DND-41 (cell line): ENCODE measurements at regions not wholly inside any gene's neighbourhood (a gene's known extent, or its start where the extent isn't known, plus 50 kb on each side); places are given as distances from the start of the nearest gene placed in this dataset.

Experiments used
- ATAC-seq: fragments of 200-7000 bp; cut with Tn5 transposase; 3 replicates; pipeline ENCODE4 v1.9.1; 2021; ENCODE audit warnings: low read depth; ENCODE audit not compliant: insufficient read depth
- DNase-seq: peaks from one replicate; pipeline ENCODE4 v3.0.0-alpha.2; 2020
- H2AFZ ChIP-seq: 2 replicates; pipeline ENCODE4 v1.6.0; 2012; ENCODE audit warnings: low read depth, low read length
- H3K27ac ChIP-seq: 2 replicates; pipeline ENCODE4 v1.5.1; 2012; ENCODE audit warnings: low read length, inconsistent platforms
- H3K27me3 ChIP-seq: fragments of 200-600 bp; sonication (generic); 2 replicates; pipeline ENCODE4 v1.6.0; 2012; ENCODE audit warnings: low read length, mild to moderate bottlenecking, inconsistent platforms; ENCODE audit not compliant: insufficient read depth, poor library complexity
- H3K36me3 ChIP-seq: 2 replicates; pipeline ENCODE4 v1.5.1; 2012; ENCODE audit warnings: low read length, inconsistent platforms; ENCODE audit not compliant: insufficient read depth
- H3K4me1 ChIP-seq: 2 replicates; pipeline ENCODE4 v1.5.1; 2012; ENCODE audit warnings: mild to moderate bottlenecking, low read length; ENCODE audit not compliant: insufficient read depth
- H3K4me2 ChIP-seq: 2 replicates; pipeline ENCODE4 v1.6.0; 2012; ENCODE audit warnings: mild to moderate bottlenecking, moderate library complexity, low read length, inconsistent platforms; ENCODE audit not compliant: insufficient read depth
- H3K4me3 ChIP-seq, 2 experiments: fragments of 200-600 bp in 1 of 2; shearing (Covaris generic) in 1 of 2; 2 replicates each; pipeline ENCODE4 v1.5.1; 2012 to 2016; ENCODE audit warnings: inconsistent platforms in 2 of 2, low read length in 2 of 2, mild to moderate bottlenecking in 2 of 2, low read depth in 1 of 2, moderate library complexity in 1 of 2
- H3K79me2 ChIP-seq: 2 replicates; pipeline ENCODE4 v1.6.0; 2012; ENCODE audit warnings: low read length, inconsistent platforms; ENCODE audit not compliant: insufficient read depth
- H3K9ac ChIP-seq: 2 replicates; pipeline ENCODE4 v1.6.0; 2012; ENCODE audit warnings: low read depth, mild to moderate bottlenecking, inconsistent platforms, low read length, moderate library complexity
- H3K9me3 ChIP-seq: 2 replicates; pipeline ENCODE4 v1.5.1; 2012; ENCODE audit warnings: low read length, moderate library complexity, mild to moderate bottlenecking, inconsistent platforms; ENCODE audit not compliant: insufficient read depth, severe bottlenecking
- H4K20me1 ChIP-seq: 2 replicates; pipeline ENCODE4 v1.6.0; 2012; ENCODE audit warnings: low read length; ENCODE audit not compliant: insufficient read depth
- CTCF ChIP-seq: IDR thresholded peaks from 2 replicates; pipeline ENCODE4 v1.5.1; 2012; ENCODE audit warnings: borderline replicate concordance, low read length, moderate library complexity, mild to moderate bottlenecking; ENCODE audit not compliant: poor library complexity, severe bottlenecking; ENCODE audit errors: extremely low read depth
- EZH2 ChIP-seq: IDR thresholded peaks from 3 replicates; pipeline ENCODE4 v1.6.1; 2012; ENCODE audit warnings: borderline replicate concordance, low read depth, mild to moderate bottlenecking, moderate library complexity, low read length, inconsistent platforms; ENCODE audit not compliant: severe bottlenecking

DNA sequence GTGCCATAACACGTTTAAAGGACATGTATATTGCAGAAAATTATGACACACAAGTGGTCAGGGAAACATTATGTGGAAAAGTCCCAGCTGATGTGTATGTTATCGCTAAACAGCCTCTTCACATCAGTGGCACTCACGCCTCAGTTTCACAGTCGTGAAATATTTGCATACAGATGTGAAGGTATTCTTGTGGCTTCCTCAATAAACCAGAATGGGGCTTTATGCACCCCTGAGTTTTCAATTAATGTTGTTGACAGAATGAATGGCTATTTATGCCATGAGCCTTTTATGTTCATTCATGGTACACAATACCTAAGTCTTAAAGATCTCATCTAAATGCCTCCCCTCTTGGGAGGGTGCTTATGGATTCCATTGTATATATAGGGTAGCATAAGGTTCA, 202.1 kb upstream of the ADGRL2 start:
- Histone ChIP-seq H4K20me1 (no peaks in the 10 kb centered on the region), H3K9ac (no peak overlapping the region), H3K4me3 (no peak overlapping the region), H3K27me3 (no peaks in the 10 kb centered on the region), H3K79me2 (no peaks in the 10 kb centered on the region), H3K36me3 (no peaks in the 10 kb centered on the region), H3K9me3 (no peaks in the 10 kb centered on the region), H3K4me1 (no peaks in the 10 kb centered on the region), H2AFZ (no peak overlapping the region), H3K27ac (no peak overlapping the region), H3K4me2 (no peak overlapping the region)
- no peak for DNase-seq
- no peak for ATAC-seq
- no peak for TF ChIP-seq CTCF
- no peak for TF ChIP-seq EZH2

GRCh38 chr1:81597720-81598426, 202.9 kb upstream of the ADGRL2 start:
- Histone ChIP-seq H3K36me3 (no peaks in the 10 kb centered on the region), H3K4me3 (no peak overlapping the region), H3K27ac (no peak overlapping the region), H3K9me3 (no peaks in the 10 kb centered on the region), H4K20me1 (no peaks in the 10 kb centered on the region), H3K79me2 (no peaks in the 10 kb centered on the region), H3K9ac (no peak overlapping the region), H3K4me1 (no peaks in the 10 kb centered on the region), H3K4me2 (no peak overlapping the region), H2AFZ (no peak overlapping the region), H3K27me3 (no peaks in the 10 kb centered on the region)
- DNase-seq (no peak), ATAC-seq (no peak)
- TF ChIP-seq EZH2 (no peak), CTCF (no peak)

DNA sequence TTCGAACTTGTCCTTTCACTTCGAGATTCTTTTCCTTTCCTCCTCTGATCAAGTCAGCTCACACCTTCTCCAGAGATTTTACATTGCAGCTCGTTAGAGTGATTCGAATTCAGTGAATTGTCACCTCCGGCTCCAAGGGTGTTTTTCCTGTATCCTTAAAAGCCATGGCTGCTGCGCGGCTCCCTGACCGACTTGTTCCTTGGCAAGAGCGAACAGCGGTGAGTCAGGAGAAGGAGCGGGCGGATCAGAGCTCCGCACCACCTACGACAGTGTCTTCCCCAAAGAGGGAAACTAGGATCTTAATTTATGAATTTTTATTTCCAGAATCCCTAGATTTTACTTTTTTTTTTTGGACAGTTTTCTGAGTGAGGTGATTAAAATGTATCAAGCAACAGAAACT, 204.4 kb upstream of the ADGRL2 start:
- DNase-seq (no peak), ATAC-seq (no peak)
- no peaks in the 10 kb centered on the region for H3K4me1 ChIP-seq
- no peak overlapping the region for H2AFZ ChIP-seq
- no peaks in the 10 kb centered on the region for H4K20me1 ChIP-seq
- no peaks in the 10 kb centered on the region for H3K27me3 ChIP-seq
- H3K9ac ChIP-seq = no peak overlapping the region
- no peaks in the 10 kb centered on the region for H3K79me2 ChIP-seq
- H3K4me2 ChIP-seq = no peak overlapping the region
- H3K4me3 ChIP-seq = no peak overlapping the region
- H3K27ac ChIP-seq = no peak overlapping the region
- no peak for TF ChIP-seq EZH2
- TF ChIP-seq CTCF = no peak
- no peaks in the 10 kb centered on the region for H3K36me3 ChIP-seq
- H3K9me3 ChIP-seq = no peaks in the 10 kb centered on the region

- no peaks in the 10 kb centered on the region for H3K36me3 ChIP-seq
- no peaks in the 10 kb centered on the region for H3K9me3 ChIP-seq
- H3K4me1 ChIP-seq = no peaks in the 10 kb centered on the region
- DNase-seq (no peak), ATAC-seq (no peak)
- no peak for TF ChIP-seq EZH2
- TF ChIP-seq CTCF = no peak
- no peak overlapping the region for H3K27ac ChIP-seq
- no peak overlapping the region for H3K9ac ChIP-seq
- no peak overlapping the region for H3K4me3 ChIP-seq
- H3K4me2 ChIP-seq = no peak overlapping the region
- no peaks in the 10 kb centered on the region for H3K27me3 ChIP-seq
- no peak overlapping the region for H2AFZ ChIP-seq
- H4K20me1 ChIP-seq = no peaks in the 10 kb centered on the region
- H3K79me2 ChIP-seq = no peaks in the 10 kb centered on the region
Observed at GRCh38 chr1:81594206-81594605, 206.5 kb upstream of the ADGRL2 start.
